ENCODE measurements at regions not wholly inside any gene's neighbourhood (a gene's known extent, or its start where the extent isn't known, plus 50 kb on each side); places are given as distances from the start of the nearest gene placed in this dataset.

GRCh38 chr20:17140894-17141293 is 85.9 kb upstream of the PCSK2 start:
- no peak for DNase-seq

- no peak for DNase-seq
These were observed 85.3 kb upstream of the PCSK2 start for GRCh38 chr20:17141568-17141967.

GRCh38 chr20:17142666-17143065 is 84.2 kb upstream of the PCSK2 start:
- no peak for DNase-seq

- DNase-seq: no peak
These were observed 76.0 kb upstream of the PCSK2 start for GRCh38 chr20:17150858-17151257.

GRCh38 chr20:17155401-17155800 is 71.4 kb upstream of the PCSK2 start:
- no peak for DNase-seq

- no peak for DNase-seq
These were observed 68.1 kb upstream of the PCSK2 start for GRCh38 chr20:17158701-17159100.

GRCh38 chr20:17161673-17162481 is 65.0 kb upstream of the PCSK2 start:
- DNase-seq: no peak

GRCh38 chr20:17168026-17168612 is 58.7 kb upstream of the PCSK2 start:
- no peak for DNase-seq

GRCh38 chr20:17169585-17170136 is 57.2 kb upstream of the PCSK2 start:
- no peak for DNase-seq

- no peak for DNase-seq
These were observed 55.0 kb upstream of the PCSK2 start for GRCh38 chr20:17171746-17172280.

- no peak for DNase-seq
These were observed 53.9 kb upstream of the PCSK2 start for GRCh38 chr20:17172836-17173516.

All from amniotic stem cell (primary cell).